ENCODE measurements at regions not wholly inside any gene's neighbourhood (a gene's known extent, or its start where the extent isn't known, plus 50 kb on each side); places are given as distances from the start of the nearest gene placed in this dataset.

- Histone ChIP-seq H3K27me3 (ENCODE audit: low read length) (peaks cover 3% of the 10 kb centered on the region; the same call in 1 of the 2 replicates), H2AFZ (ENCODE audit: low read depth, low read length, severe bottlenecking) (no peak overlapping the region), H3K27ac (ENCODE audit: low read depth, low read length) (no peak overlapping the region), H4K20me1 (ENCODE audit: low read depth, low read length) (no peaks in the 10 kb centered on the region), H3K4me3 (ENCODE audit: insufficient read depth, low read length, poor library complexity, severe bottlenecking) (no peak overlapping the region), H3K36me3 (ENCODE audit: low read length) (no peaks in the 10 kb centered on the region), H3K9me2 (replicated peaks; ENCODE audit: insufficient read depth, low read length) (no peaks in the 10 kb centered on the region), H3K4me2 (ENCODE audit: low read depth, low read length, poor library complexity, severe bottlenecking) (no peak overlapping the region), H3K9me3 (ENCODE audit: insufficient read depth, low read length) (no peaks in the 10 kb centered on the region), H3K79me2 (ENCODE audit: insufficient read depth, low read length) (no peaks in the 10 kb centered on the region), H3F3A (ENCODE audit: insufficient read depth) (no peaks in the 10 kb centered on the region), H3K9ac (ENCODE audit: low read length) (no peak overlapping the region)
- TF ChIP-seq EZH2phosphoT487 (conservative IDR thresholded peaks at IDR 0.05; ENCODE audit: low read length) (no peak), CTCF (IDR thresholded peaks at IDR 0.05; ENCODE audit: insufficient read depth, low read length, poor library complexity, severe bottlenecking) (no peak)
Observed at GRCh38 chr7:136039577-136040345, 62.6 kb upstream of the MTPN start.

GRCh38 chr7:136036336-136036735 is 59.2 kb upstream of the MTPN start:
- Histone ChIP-seq H3K79me2 (ENCODE audit: insufficient read depth, low read length) (no peaks in the 10 kb centered on the region), H3K9me3 (ENCODE audit: insufficient read depth, low read length) (no peaks in the 10 kb centered on the region), H3K27me3 (ENCODE audit: low read length) (peaks cover 3% of the 10 kb centered on the region; the same call in 1 of the 2 replicates), H3F3A (ENCODE audit: insufficient read depth) (no peaks in the 10 kb centered on the region), H3K9ac (ENCODE audit: low read length) (no peak overlapping the region), H3K4me2 (ENCODE audit: low read depth, low read length, poor library complexity, severe bottlenecking) (no peak overlapping the region), H3K9me2 (replicated peaks; ENCODE audit: insufficient read depth, low read length) (no peaks in the 10 kb centered on the region), H3K4me3 (ENCODE audit: insufficient read depth, low read length, poor library complexity, severe bottlenecking) (no peak overlapping the region), H2AFZ (ENCODE audit: low read depth, low read length, severe bottlenecking) (no peak overlapping the region), H3K27ac (ENCODE audit: low read depth, low read length) (no peak overlapping the region), H3K36me3 (ENCODE audit: low read length) (no peaks in the 10 kb centered on the region), H4K20me1 (ENCODE audit: low read depth, low read length) (no peaks in the 10 kb centered on the region)
- TF ChIP-seq EZH2phosphoT487 (conservative IDR thresholded peaks at IDR 0.05; ENCODE audit: low read length) = no peak
- TF ChIP-seq CTCF (IDR thresholded peaks at IDR 0.05; ENCODE audit: insufficient read depth, low read length, poor library complexity, severe bottlenecking) = no peak

GRCh38 chr7:136034132-136034531 is 57.0 kb upstream of the MTPN start:
- no peaks in the 10 kb centered on the region for H3F3A ChIP-seq (ENCODE audit: insufficient read depth)
- peaks cover 3% of the 10 kb centered on the region; the same call in 1 of the 2 replicates for H3K27me3 ChIP-seq (ENCODE audit: low read length)
- no peak overlapping the region for H2AFZ ChIP-seq (ENCODE audit: low read depth, low read length, severe bottlenecking)
- H4K20me1 ChIP-seq (ENCODE audit: low read depth, low read length) = no peaks in the 10 kb centered on the region
- no peak overlapping the region for H3K9ac ChIP-seq (ENCODE audit: low read length)
- H3K4me3 ChIP-seq (ENCODE audit: insufficient read depth, low read length, poor library complexity, severe bottlenecking) = no peak overlapping the region
- H3K9me3 ChIP-seq (ENCODE audit: insufficient read depth, low read length) = no peaks in the 10 kb centered on the region
- H3K4me2 ChIP-seq (ENCODE audit: low read depth, low read length, poor library complexity, severe bottlenecking) = no peak overlapping the region
- H3K9me2 ChIP-seq (replicated peaks; ENCODE audit: insufficient read depth, low read length) = no peaks in the 10 kb centered on the region
- H3K27ac ChIP-seq (ENCODE audit: low read depth, low read length) = no peak overlapping the region
- TF ChIP-seq CTCF (IDR thresholded peaks at IDR 0.05; ENCODE audit: insufficient read depth, low read length, poor library complexity, severe bottlenecking) = no peak
- no peak for TF ChIP-seq EZH2phosphoT487 (conservative IDR thresholded peaks at IDR 0.05; ENCODE audit: low read length)
- H3K79me2 ChIP-seq (ENCODE audit: insufficient read depth, low read length) = no peaks in the 10 kb centered on the region
- no peaks in the 10 kb centered on the region for H3K36me3 ChIP-seq (ENCODE audit: low read length)
